CD4-positive, alpha-beta T cell treated with Interleukin-6 for 4 hours (primary cell): ENCODE measurements at regions not wholly inside any gene's neighbourhood (a gene's known extent, or its start where the extent isn't known, plus 50 kb on each side); places are given as distances from the start of the nearest gene placed in this dataset.
A peak's percentile ranks its signal among the peaks of the same experiment; 100 is the strongest.
"Not testable (repeated sequence)": the region's sequence is repeated elsewhere in the genome, so short reads cannot be mapped to it uniquely, and the experiment has no call there.

Experiments used
- DNase-seq: peaks from one replicate; pipeline ENCODE4 v3.0.0-alpha.2; 2020; ENCODE audit warnings: mixed read lengths

GRCh38 chr4:49117951-49118350, 131.9 kb downstream of the CWH43 start:
- not testable (repeated sequence) for DNase-seq

- not testable (repeated sequence) for DNase-seq
These were observed 132.5 kb downstream of the CWH43 start for GRCh38 chr4:49118379-49119212.

GRCh38 chr4:49119345-49119744, 133.3 kb downstream of the CWH43 start:
- not testable (repeated sequence) for DNase-seq

DNA sequence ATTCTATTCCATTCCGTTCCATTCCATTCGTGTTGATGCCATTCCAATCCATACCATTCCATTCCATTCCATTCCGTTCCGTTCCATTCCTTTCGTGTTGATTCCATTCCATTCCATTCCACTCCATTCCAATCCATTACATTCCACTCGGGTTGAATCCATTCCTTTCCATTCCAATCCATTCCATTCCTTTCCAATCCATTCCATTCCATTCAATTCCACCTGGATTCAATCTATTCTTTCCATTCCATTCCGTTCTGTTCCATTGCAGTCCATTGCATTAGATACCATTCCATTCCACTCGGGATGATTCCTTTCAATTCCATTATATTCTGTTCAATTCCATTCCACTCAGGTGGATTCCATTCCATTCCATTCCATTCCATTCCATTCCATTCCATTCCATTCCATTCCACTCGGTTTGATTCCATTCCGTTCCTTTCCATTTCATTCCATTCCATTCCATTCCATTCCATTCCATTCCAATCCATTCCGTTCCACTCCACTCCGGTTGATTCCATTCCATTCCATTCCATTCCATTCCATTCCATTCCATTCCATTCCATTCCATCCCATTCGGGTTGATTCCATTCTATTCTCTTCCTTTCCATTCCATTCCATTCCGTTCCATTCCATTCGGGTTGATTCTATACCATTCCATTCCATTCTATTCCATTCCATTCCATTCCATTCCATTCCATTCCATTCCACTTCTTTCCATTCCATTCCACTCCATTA, 134.1 kb downstream of the CWH43 start:
- DNase-seq = not testable (repeated sequence)

GRCh38 chr4:49120804-49121203, 134.7 kb downstream of the CWH43 start:
- DNase-seq = not testable (repeated sequence)

- DNase-seq = not testable (repeated sequence)
These were observed 140.4 kb downstream of the CWH43 start for GRCh38 chr4:49126443-49126842.

GRCh38 chr4:49126858-49127257, 140.8 kb downstream of the CWH43 start:
- not testable (repeated sequence) for DNase-seq

- not testable (repeated sequence) for DNase-seq
These were observed 143.3 kb downstream of the CWH43 start for GRCh38 chr4:49129385-49129784.

DNA sequence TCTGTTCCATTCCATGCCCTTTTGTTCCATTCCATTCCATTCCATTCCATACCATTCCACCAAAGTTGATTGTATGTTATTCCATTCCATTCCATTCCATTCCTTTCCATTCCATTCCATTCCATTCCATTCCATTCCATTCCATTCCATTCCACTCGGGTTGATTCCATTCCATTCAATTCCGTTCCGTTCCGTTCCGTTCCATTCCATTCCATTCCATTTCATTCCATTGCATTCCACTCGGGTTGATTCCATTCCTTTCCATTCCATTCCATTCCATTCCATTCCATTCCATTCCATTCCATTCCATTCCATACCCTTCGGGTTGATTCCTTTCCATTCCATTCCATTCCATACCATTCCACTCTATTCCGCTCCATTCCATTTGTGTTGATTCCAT, 143.8 kb downstream of the CWH43 start:
- DNase-seq = not testable (repeated sequence)

DNA sequence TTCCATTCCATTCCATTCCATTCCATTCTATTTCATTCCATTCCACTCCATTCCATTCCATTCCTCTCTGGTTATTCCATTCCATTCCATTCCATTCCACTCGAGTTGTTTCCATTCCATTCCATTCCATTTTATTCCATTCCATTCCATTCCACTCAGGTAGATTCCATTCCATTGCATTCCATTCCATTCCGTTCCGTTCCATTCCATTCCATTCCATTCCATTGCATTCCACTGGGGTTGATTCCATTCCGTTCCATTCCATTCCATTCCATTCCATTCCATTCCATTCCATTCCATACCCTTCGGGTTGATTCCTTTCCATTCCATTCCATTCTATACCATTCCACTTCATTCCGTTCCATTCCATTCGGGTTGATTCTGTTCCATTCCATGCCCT, 144.6 kb downstream of the CWH43 start:
- not testable (repeated sequence) for DNase-seq

GRCh38 chr4:49137043-49137442, 151.0 kb downstream of the CWH43 start:
- not testable (repeated sequence) for DNase-seq

- DNase-seq = not testable (repeated sequence)
These were observed 151.9 kb downstream of the CWH43 start for GRCh38 chr4:49137961-49138360.

DNA sequence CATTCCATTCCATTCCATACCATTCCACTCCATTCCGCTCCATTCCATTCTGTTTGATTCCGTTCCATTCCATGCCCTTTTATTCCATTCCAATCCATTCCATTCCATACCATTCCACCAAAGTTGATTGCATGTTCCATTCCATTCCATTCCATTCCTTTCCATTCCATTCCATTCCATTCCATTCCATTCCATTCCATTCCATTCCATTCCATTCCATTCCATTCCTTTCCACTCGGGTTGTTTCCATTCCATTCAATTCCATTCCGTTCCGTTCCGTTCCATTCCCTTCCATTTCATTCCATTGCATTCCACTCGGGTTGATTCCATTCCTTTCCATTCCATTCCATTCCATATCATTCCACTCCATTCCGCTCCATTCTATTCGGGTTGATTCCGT, 152.7 kb downstream of the CWH43 start:
- DNase-seq = not testable (repeated sequence)

- DNase-seq = not testable (repeated sequence)
These were observed 153.4 kb downstream of the CWH43 start for GRCh38 chr4:49139513-49139912.

DNA sequence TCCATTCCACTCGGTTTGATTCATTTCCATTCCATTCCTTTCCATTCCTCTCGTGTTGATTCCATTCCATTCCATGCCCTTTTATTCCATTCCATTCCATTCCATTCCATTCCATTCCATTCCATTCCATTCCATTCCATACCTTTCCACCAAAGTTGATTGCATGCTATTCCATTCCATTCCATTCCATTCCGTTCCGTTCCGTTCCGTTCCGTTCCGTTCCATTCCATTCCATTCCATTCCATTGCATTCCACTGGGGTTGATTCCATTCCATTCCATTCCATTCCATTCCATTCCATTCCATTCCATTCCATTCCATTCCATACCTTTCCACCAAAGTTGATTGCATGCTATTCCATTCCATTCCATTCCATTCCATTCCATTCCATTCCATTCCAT, 154.3 kb downstream of the CWH43 start:
- DNase-seq = not testable (repeated sequence)

- not testable (repeated sequence) for DNase-seq
These were observed 155.9 kb downstream of the CWH43 start for GRCh38 chr4:49141955-49142354.

- not testable (repeated sequence) for DNase-seq
These were observed 161.1 kb downstream of the CWH43 start for GRCh38 chr4:49147143-49147542.

- DNase-seq = not testable (repeated sequence)
These were observed 161.5 kb downstream of the CWH43 start for GRCh38 chr4:49147596-49147995.

- DNase-seq = peak; percentile 1
These were observed 163.2 kb downstream of the CWH43 start for GRCh38 chr4:49149006-49149975.

DNA sequence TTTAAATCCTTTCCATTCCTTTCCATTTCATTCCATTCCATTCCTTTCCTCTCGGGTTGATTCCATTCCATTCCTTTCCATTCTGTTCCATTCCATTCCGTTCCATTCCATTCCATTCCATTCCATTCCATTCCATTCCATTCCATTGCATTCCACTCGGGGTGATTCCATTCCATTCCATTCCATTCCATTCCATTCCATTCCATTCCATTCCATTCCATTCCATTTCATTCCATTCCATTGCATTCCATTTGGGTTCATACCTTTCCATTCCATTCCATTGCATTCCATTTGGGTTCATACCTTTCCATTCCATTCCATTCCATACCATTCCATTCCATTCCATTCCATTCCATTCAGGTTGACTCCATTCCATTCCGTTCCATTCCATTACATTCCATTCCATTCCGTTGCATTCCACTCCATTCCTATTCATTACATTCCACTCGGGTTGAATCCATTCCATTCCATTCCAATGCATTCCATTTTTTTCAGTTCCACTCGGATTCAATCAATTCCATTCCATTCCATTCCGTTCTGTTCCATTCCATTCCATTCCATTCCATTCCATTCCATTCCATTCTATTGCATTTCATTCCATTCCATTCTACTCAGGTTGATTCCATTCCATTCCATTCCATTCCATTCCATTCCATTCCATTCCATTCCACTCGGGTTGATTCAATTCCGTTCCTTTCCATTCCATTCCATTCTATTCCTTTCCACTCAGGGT, 164.4 kb downstream of the CWH43 start:
- DNase-seq = not testable (repeated sequence)

DNA sequence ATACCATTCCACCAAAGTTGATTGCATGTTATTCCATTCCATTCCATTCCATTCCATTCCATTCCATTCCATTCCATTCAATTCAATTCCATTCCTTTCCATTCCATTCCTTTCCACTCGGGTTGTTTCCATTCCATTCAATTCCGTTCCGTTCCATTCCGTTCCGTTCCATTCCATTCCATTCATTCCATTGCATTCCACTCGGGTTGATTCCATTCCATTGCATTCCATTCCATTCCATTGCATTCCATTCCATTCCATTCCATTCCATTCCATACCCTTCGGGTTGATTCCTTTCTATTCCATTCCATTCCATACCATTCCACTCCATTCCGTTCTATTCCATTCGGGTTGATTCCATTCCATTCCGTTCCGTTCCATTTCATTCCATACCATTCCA, 166.9 kb downstream of the CWH43 start:
- DNase-seq = not testable (repeated sequence)
